Stimulated activated CD4-positive, alpha-beta T cell treated with anti-CD3 and anti-CD28 coated beads, Interleukin-1b, Interleukin-23, amount 100 ng/mL, for 24 hours (primary cell): ENCODE measurements at regions not wholly inside any gene's neighbourhood (a gene's known extent, or its start where the extent isn't known, plus 50 kb on each side); places are given as distances from the start of the nearest gene placed in this dataset.

Experiments
- DNase-seq, 4 experiments: peaks; one replicate each; pipeline ENCODE4 v3.0.0-alpha.2; 2020; ENCODE audit warnings: low read depth in 4 of 4, low spot score in 1 of 4

DNA sequence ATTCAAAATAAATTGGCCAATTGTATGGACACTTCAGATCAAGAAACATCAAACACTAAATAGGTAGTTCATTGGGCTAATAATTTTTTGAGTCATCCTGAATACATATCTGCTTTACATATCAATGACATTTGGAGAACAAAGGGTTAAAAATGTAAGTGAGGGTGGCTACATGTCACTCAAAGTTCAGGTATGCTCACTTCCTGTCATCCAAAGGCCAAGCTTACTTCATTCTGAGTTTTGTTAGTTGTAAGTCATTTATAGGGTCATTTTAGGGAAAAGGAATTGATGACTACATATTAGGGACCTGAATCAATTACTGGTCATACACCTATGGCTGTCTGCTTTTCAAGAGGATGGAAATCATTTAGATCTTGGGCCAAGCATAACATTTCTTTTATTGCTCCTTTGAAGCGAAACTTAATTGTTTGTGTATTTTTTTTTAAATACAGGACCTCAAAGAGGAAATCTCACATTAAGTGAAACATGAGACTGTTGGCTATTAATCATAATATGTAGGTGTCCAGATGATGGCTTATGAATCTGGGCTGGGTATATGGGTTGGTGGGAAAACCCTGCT, 119.2 kb upstream of the LEF1 start:
- DNase-seq = no peak

GRCh38 chr4:108280072-108280471, 111.3 kb upstream of the LEF1 start:
- no peak for DNase-seq

- DNase-seq = no peak
These were observed 108.0 kb upstream of the LEF1 start for GRCh38 chr4:108276690-108277089.

- no peak for DNase-seq
These were observed 104.3 kb upstream of the LEF1 start for GRCh38 chr4:108272986-108273385.

DNA sequence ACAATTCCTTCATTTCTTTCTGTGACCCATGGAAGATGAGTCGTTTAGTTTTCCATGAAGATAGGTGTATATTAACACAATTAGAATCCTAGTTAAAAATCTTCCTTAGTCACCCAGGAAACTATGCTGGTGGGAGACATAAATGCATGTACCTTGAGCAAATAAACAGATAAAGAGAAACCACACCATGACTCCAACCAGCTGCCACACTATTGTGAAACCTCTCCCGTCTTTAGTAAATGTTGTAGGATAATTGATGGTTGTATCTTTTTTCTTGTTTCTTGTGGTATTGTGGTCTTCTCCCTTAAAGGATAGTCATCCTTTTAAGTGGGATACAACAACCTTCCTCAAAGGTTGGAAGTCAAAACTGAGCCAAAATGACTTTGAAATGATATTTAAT, 103.8 kb upstream of the LEF1 start:
- no peak for DNase-seq

DNA sequence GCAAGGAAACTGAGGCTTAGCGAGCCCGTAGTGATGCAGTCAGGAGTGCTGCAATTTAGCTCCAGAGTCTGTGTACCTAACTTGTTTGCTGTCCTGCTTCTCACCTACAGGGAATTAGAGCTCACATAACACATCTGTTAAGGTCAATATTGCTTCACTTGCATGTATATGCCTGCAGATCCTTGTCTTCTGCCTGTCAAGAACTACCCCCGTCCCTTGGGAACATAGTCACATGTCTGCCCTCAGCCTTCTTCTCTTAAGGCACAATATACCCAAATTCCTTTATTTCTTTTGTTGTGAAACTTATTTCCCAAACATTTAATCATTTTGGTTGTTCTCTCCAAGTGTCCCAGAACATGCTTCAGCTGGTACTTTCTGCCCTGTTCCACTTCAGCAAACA, 103.3 kb upstream of the LEF1 start:
- no peak for DNase-seq

GRCh38 chr4:108270466-108271450, 102.0 kb upstream of the LEF1 start:
- no peak for DNase-seq

- DNase-seq = no peak
These were observed 96.0 kb upstream of the LEF1 start for GRCh38 chr4:108264693-108265092.

DNA sequence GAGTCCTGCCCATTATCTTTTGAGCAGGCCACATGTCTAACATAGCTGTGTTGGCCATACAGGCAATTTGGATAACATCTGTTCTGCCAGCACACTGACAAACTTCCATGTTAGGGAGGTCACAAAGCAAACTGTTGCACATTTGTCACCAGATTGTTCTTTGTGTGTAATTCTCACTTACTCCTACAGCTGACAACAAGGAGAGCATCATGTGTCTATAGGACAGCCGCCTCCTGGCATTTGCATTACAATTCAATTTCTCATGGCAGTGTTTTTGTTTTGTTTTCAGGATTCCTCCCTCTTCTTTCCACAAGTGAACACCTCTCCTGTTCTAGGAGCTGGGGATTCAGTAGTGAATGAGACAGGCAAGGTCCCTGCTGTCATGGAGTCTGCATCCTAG, 94.3 kb upstream of the LEF1 start:
- DNase-seq = no peak

DNA sequence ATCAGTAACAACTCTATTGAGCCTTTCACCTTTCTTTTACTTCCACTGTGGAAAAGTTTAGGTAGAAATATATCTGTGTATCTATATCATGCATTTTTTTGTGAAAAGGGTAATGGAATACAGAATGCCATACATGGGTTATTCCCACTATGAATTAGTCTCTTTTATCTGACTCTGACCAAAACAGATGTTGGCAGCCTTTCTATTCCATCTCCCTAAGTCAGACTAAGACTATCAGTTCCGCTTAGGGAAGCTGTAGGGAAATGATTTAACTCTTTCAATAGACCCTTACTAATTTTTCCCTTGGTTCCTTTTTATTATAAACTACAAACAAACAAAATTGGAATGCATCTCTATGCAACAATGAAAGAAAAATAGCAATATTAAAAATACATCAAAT, 92.3 kb upstream of the LEF1 start:
- DNase-seq = no peak

DNA sequence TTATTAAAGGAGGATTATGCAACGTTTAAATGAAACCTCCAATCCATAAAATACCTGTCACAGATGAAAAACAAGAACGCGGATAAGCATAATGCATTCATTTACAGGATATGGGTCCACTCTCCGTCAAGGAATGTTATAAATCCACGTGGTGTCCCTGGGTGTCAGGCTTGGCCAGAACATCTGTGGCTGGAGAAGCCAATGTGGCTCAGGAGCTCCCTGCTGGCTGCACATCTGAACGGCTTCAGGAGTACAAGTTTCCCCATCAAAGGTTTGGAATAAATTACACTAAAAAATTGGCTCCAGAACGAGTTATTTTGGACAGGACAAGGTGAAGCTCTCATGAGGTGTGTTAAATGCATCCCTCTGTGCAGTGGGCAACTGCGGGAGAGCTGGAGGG, 87.8 kb upstream of the LEF1 start:
- no peak for DNase-seq

GRCh38 chr4:108255203-108255747, 86.5 kb upstream of the LEF1 start:
- DNase-seq = no peak

GRCh38 chr4:108249397-108249796, 80.7 kb upstream of the LEF1 start:
- DNase-seq = no peak

GRCh38 chr4:108247387-108248049, 78.8 kb upstream of the LEF1 start:
- DNase-seq = no peak

DNA sequence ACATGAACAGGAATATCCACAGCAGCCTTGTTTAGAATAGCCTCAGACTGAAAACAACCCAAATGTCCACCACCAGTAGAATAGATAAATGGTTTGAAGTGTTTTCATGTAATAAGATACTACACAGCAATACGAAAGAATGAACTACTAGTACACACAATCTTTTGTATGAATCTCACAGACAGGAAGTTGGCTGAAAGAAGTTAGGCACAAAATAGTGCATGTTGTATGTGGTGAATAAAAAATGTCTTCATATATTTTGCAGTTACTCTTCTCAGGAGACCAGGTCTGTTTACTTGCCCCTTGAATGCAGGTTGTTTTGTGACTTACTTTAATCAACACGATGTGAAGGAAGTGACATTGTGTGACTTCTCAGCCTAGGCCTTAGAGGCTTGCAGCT, 75.9 kb upstream of the LEF1 start:
- DNase-seq = no peak

GRCh38 chr4:108240366-108240765, 71.6 kb upstream of the LEF1 start:
- DNase-seq = no peak

GRCh38 chr4:108237693-108238092, 69.0 kb upstream of the LEF1 start:
- no peak for DNase-seq

GRCh38 chr4:108236264-108236663, 67.5 kb upstream of the LEF1 start:
- no peak for DNase-seq

DNA sequence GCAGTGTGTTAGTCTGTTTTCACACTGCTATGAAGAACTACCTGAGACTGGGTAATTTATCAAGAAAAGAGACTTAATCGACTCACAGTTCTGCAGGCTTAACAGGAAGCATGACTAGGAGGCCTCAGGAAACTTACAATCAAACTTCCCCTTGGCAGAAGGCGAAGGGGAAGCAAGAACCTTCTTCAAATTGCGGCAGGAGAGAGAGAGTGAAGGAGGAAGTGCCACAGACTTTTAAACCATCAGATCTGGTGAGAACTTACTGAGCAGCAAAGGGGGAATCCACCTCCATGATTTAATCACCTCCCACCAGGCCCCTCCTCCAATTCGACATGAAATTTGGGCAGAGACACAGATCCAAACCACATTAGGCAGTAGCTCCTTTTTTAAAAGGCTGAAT, 59.2 kb upstream of the LEF1 start:
- DNase-seq = no peak

DNA sequence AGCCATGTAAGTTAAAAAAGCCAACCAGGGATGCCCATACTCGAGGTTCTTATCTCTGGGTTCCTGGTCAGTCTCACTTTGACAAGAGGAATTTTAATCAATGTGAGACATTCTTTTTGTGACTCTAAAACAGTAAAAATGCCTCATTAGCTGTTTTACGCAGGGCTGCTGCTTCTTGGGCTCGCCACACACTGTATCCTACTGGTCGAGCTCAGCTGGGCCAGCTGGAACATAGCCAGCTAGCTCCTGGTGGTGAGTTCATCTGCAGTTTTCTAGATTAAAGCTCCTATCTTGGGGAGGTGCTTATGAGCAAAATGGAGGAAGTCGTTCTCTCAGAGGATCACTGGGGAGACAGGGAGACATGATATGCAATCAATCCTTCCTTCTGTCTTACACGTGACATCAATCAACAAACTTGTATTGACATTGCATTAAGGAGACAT, 55.9 kb upstream of the LEF1 start:
- no peak for DNase-seq

- DNase-seq = no peak
These were observed 54.6 kb upstream of the LEF1 start for GRCh38 chr4:108223313-108223712.

- DNase-seq = no peak
These were observed 51.3 kb upstream of the LEF1 start for GRCh38 chr4:108219998-108220397.
